ENCODE measurements at regions not wholly inside any gene's neighbourhood (a gene's known extent, or its start where the extent isn't known, plus 50 kb on each side); places are given as distances from the start of the nearest gene placed in this dataset.

DNA sequence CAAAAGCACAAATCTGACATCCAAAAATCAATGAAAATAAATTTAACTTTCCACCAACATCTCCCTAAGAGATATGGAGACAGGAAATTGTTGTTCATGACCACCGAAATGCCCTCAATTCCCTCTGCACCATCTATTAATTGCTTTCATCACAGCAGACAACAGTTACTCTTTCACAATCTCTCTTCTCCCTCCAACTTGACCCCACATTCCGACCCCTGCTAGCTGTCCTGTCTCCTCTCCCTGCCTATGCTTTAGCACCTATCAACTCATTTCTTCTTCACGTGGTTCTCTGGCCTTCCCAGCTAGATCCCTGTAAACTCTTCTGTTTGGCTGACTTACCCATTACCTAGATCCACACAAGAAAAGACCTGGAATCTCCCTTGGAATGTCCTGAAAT is 173.9 kb upstream of the ADAMTS9 start (continued):
- TF ChIP-seq NFATC4 (CRISPR knock-in tag; IDR thresholded peaks at IDR 0.05) (no peak), ZNF671 (CRISPR knock-in tag; IDR thresholded peaks at IDR 0.05) (no peak), TP53 (CRISPR knock-in tag; IDR thresholded peaks at IDR 0.05) (no peak)

GRCh38 chr3:64860536-64860870 is 172.7 kb upstream of the ADAMTS9 start:
- Mint-ChIP-seq H3K4me3 (no peak overlapping the region), H3K27me3 (ENCODE audit: low read depth) (no peaks in the 10 kb centered on the region; the same call in 1 of the 2 replicates), H3K27ac (no peak overlapping the region), H3K36me3 (no peaks in the 10 kb centered on the region), H3K9me3 (no peaks in the 10 kb centered on the region), H3K4me1 (peaks cover 33% of the 10 kb centered on the region)
- POLR2A ChIA-PET = no interaction called here
- CTCF ChIA-PET = no interaction called here
- ATAC-seq (no peak), DNase-seq (ENCODE audit: low spot score) (no peak)
- no peak for TF ChIP-seq HMGA2 (CRISPR knock-in tag; IDR thresholded peaks at IDR 0.05)
- TF ChIP-seq MXD4 (CRISPR knock-in tag; IDR thresholded peaks at IDR 0.05; ENCODE audit: borderline replicate concordance) = no peak
- no peak for TF ChIP-seq ZNF423 (CRISPR knock-in tag; IDR thresholded peaks at IDR 0.05)
- TF ChIP-seq, protein P1, sequence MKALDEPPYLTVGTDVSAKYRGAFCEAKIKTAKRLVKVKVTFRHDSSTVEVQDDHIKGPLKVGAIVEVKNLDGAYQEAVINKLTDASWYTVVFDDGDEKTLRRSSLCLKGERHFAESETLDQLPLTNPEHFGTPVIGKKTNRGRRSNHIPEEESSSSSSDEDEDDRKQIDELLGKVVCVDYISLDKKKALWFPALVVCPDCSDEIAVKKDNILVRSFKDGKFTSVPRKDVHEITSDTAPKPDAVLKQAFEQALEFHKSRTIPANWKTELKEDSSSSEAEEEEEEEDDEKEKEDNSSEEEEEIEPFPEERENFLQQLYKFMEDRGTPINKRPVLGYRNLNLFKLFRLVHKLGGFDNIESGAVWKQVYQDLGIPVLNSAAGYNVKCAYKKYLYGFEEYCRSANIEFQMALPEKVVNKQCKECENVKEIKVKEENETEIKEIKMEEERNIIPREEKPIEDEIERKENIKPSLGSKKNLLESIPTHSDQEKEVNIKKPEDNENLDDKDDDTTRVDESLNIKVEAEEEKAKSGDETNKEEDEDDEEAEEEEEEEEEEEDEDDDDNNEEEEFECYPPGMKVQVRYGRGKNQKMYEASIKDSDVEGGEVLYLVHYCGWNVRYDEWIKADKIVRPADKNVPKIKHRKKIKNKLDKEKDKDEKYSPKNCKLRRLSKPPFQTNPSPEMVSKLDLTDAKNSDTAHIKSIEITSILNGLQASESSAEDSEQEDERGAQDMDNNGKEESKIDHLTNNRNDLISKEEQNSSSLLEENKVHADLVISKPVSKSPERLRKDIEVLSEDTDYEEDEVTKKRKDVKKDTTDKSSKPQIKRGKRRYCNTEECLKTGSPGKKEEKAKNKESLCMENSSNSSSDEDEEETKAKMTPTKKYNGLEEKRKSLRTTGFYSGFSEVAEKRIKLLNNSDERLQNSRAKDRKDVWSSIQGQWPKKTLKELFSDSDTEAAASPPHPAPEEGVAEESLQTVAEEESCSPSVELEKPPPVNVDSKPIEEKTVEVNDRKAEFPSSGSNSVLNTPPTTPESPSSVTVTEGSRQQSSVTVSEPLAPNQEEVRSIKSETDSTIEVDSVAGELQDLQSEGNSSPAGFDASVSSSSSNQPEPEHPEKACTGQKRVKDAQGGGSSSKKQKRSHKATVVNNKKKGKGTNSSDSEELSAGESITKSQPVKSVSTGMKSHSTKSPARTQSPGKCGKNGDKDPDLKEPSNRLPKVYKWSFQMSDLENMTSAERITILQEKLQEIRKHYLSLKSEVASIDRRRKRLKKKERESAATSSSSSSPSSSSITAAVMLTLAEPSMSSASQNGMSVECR (CRISPR knock-in tag; IDR thresholded peaks at IDR 0.05; ENCODE audit: borderline replicate concordance) = no peak
- TF ChIP-seq ESRRA (CRISPR knock-in tag; IDR thresholded peaks at IDR 0.05; ENCODE audit: borderline replicate concordance) = no peak

GRCh38 chr3:64859625-64860535 is 172.1 kb upstream of the ADAMTS9 start:
- Mint-ChIP-seq H3K36me3 (no peaks in the 10 kb centered on the region), H3K27ac (no peak overlapping the region), H3K4me3 (no peak overlapping the region), H3K9me3 (no peaks in the 10 kb centered on the region), H3K27me3 (ENCODE audit: low read depth) (no peaks in the 10 kb centered on the region; the same call in 1 of the 2 replicates), H3K4me1 (peaks cover 30% of the 10 kb centered on the region)
- DNase-seq (ENCODE audit: low spot score) (no peak), ATAC-seq (no peak)
- CTCF ChIA-PET = no interaction called here
- no peak for TF ChIP-seq GRHL2 (CRISPR knock-in tag; IDR thresholded peaks at IDR 0.05; ENCODE audit: insufficient replicate concordance, severe bottlenecking)
- no peak for TF ChIP-seq STAT6 (CRISPR knock-in tag; conservative IDR thresholded peaks at IDR 0.05; ENCODE audit: low read depth)
- TF ChIP-seq ELF4 (CRISPR knock-in tag; IDR thresholded peaks at IDR 0.05; ENCODE audit: low read depth) = no peak
- TF ChIP-seq, protein P1 (CRISPR knock-in tag; IDR thresholded peaks at IDR 0.05; ENCODE audit: borderline replicate concordance) = no peak
- no peak for TF ChIP-seq ETV6 (CRISPR knock-in tag; IDR thresholded peaks at IDR 0.05)
- TF ChIP-seq IRF2 (CRISPR knock-in tag; IDR thresholded peaks at IDR 0.05; ENCODE audit: borderline replicate concordance, low read depth) = no peak
- no peak for TF ChIP-seq ZNF671 (CRISPR knock-in tag; IDR thresholded peaks at IDR 0.05)
- no peak for TF ChIP-seq ZNF317 (CRISPR knock-in tag; IDR thresholded peaks at IDR 0.05; ENCODE audit: borderline replicate concordance, low read depth)
- TF ChIP-seq E2F4 (CRISPR knock-in tag; IDR thresholded peaks at IDR 0.05; ENCODE audit: borderline replicate concordance, low read depth) = no peak
- no peak for TF ChIP-seq NFE2L1 (CRISPR knock-in tag; IDR thresholded peaks at IDR 0.05)
- TF ChIP-seq JAZF1 (CRISPR knock-in tag; IDR thresholded peaks at IDR 0.05) = no peak
- TF ChIP-seq, protein P2, sequence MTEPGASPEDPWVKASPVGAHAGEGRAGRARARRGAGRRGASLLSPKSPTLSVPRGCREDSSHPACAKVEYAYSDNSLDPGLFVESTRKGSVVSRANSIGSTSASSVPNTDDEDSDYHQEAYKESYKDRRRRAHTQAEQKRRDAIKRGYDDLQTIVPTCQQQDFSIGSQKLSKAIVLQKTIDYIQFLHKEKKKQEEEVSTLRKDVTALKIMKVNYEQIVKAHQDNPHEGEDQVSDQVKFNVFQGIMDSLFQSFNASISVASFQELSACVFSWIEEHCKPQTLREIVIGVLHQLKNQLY (CRISPR knock-in tag; IDR thresholded peaks at IDR 0.05) = no peak
- TF ChIP-seq CREM (CRISPR knock-in tag; IDR thresholded peaks at IDR 0.05) = no peak
- POLR2A ChIA-PET = no interaction called here

All from WTC11 (cell line).